ENCODE measurements at regions not wholly inside any gene's neighbourhood (a gene's known extent, or its start where the extent isn't known, plus 50 kb on each side); places are given as distances from the start of the nearest gene placed in this dataset.

GRCh38 chr13:112226320-112227002 is 149.7 kb upstream of the SPACA7 start:
- Histone ChIP-seq H3K4me3 (ENCODE audit: low read length) (no peak overlapping the region), H3K9me3 (ENCODE audit: low read length) (no peaks in the 10 kb centered on the region), H2AFZ (ENCODE audit: low read depth, low read length) (no peak overlapping the region), H3K4me2 (ENCODE audit: low read length) (no peak overlapping the region), H3K9me2 (ENCODE audit: insufficient read depth, low read length) (no peaks in the 10 kb centered on the region), H3K27ac (ENCODE audit: low read length) (no peak overlapping the region), H3K9ac (ENCODE audit: low read length) (no peak overlapping the region), H4K20me1 (ENCODE audit: insufficient read depth) (no peaks in the 10 kb centered on the region), H3F3A (ENCODE audit: insufficient read depth, low read length, poor library complexity, severe bottlenecking) (no peaks in the 10 kb centered on the region), H3K36me3 (ENCODE audit: insufficient read depth, low read length) (no peaks in the 10 kb centered on the region), H3K27me3 (ENCODE audit: insufficient read depth, low read depth, low read length) (no peaks in the 10 kb centered on the region), H3K79me2 (replicated peaks; ENCODE audit: insufficient read depth, low read length) (no peaks in the 10 kb centered on the region)
- no peak for TF ChIP-seq REST (IDR thresholded peaks at IDR 0.05; ENCODE audit: borderline replicate concordance)
- no peak for TF ChIP-seq POLR2AphosphoS5 (IDR thresholded peaks at IDR 0.05)
- no peak for TF ChIP-seq EZH2 (IDR thresholded peaks at IDR 0.05; ENCODE audit: borderline replicate concordance, insufficient read depth, low read length, poor library complexity, severe bottlenecking)
- no peak for TF ChIP-seq SMC3 (conservative IDR thresholded peaks at IDR 0.05; ENCODE audit: poor library complexity)

- H3K36me3 ChIP-seq (ENCODE audit: insufficient read depth, low read length), result no peaks in the 10 kb centered on the region
- H4K20me1 ChIP-seq (ENCODE audit: insufficient read depth), result no peaks in the 10 kb centered on the region
- H3K9ac ChIP-seq (ENCODE audit: low read length), result no peak overlapping the region
- H3K4me2 ChIP-seq (ENCODE audit: low read length), result no peak overlapping the region
- no peak overlapping the region for H3K4me3 ChIP-seq (ENCODE audit: low read length)
- H3F3A ChIP-seq (ENCODE audit: insufficient read depth, low read length, poor library complexity, severe bottlenecking), result no peaks in the 10 kb centered on the region
- no peaks in the 10 kb centered on the region for H3K9me2 ChIP-seq (ENCODE audit: insufficient read depth, low read length)
- no peak overlapping the region for H3K27ac ChIP-seq (ENCODE audit: low read length)
- no peaks in the 10 kb centered on the region for H3K79me2 ChIP-seq (replicated peaks; ENCODE audit: insufficient read depth, low read length)
- TF ChIP-seq REST (IDR thresholded peaks at IDR 0.05; ENCODE audit: borderline replicate concordance), result no peak
- no peaks in the 10 kb centered on the region for H3K9me3 ChIP-seq (ENCODE audit: low read length)
- no peak overlapping the region for H2AFZ ChIP-seq (ENCODE audit: low read depth, low read length)
- H3K27me3 ChIP-seq (ENCODE audit: insufficient read depth, low read depth, low read length), result no peaks in the 10 kb centered on the region
These were observed 149.1 kb upstream of the SPACA7 start for GRCh38 chr13:112227031-112227430.

GRCh38 chr13:112229445-112229844 is 146.7 kb upstream of the SPACA7 start:
- Histone ChIP-seq H3K4me2 (ENCODE audit: low read length) (no peak overlapping the region), H4K20me1 (ENCODE audit: insufficient read depth) (no peaks in the 10 kb centered on the region), H3K9ac (ENCODE audit: low read length) (no peak overlapping the region), H3K79me2 (replicated peaks; ENCODE audit: insufficient read depth, low read length) (no peaks in the 10 kb centered on the region), H3K4me3 (ENCODE audit: low read length) (no peak overlapping the region), H3K9me2 (ENCODE audit: insufficient read depth, low read length) (no peaks in the 10 kb centered on the region), H3K9me3 (ENCODE audit: low read length) (no peaks in the 10 kb centered on the region), H3K27me3 (ENCODE audit: insufficient read depth, low read depth, low read length) (no peaks in the 10 kb centered on the region), H3K27ac (ENCODE audit: low read length) (no peak overlapping the region), H3F3A (ENCODE audit: insufficient read depth, low read length, poor library complexity, severe bottlenecking) (no peaks in the 10 kb centered on the region), H2AFZ (ENCODE audit: low read depth, low read length) (no peak overlapping the region), H3K36me3 (ENCODE audit: insufficient read depth, low read length) (no peaks in the 10 kb centered on the region)
- TF ChIP-seq POLR2AphosphoS5 (IDR thresholded peaks at IDR 0.05) (no peak), CTCF (IDR thresholded peaks at IDR 0.05; ENCODE audit: poor library complexity, severe bottlenecking) (no peak), TAF1 (IDR thresholded peaks at IDR 0.05; ENCODE audit: low read depth) (no peak), REST (IDR thresholded peaks at IDR 0.05; ENCODE audit: borderline replicate concordance) (no peak), EZH2 (IDR thresholded peaks at IDR 0.05; ENCODE audit: borderline replicate concordance, insufficient read depth, low read length, poor library complexity, severe bottlenecking) (no peak), MXI1 (conservative IDR thresholded peaks at IDR 0.05; ENCODE audit: poor library complexity, severe bottlenecking) (no peak), SMC3 (conservative IDR thresholded peaks at IDR 0.05; ENCODE audit: poor library complexity) (no peak), EP300 (conservative IDR thresholded peaks at IDR 0.05; ENCODE audit: poor library complexity, severe bottlenecking) (no peak), RAD21 (conservative IDR thresholded peaks at IDR 0.05) (no peak)

Data from neural cell (in vitro differentiated cells).